GM23248 (cell line): ENCODE measurements at regions not wholly inside any gene's neighbourhood (a gene's known extent, or its start where the extent isn't known, plus 50 kb on each side); places are given as distances from the start of the nearest gene placed in this dataset.

ENCODE experiments used
- DNase-seq: peaks from one replicate; pipeline ENCODE4 v3.0.0-alpha.2; 2015
- H2AFZ ChIP-seq: fragments of 200-600 bp; sonication (generic); 2 replicates; pipeline ENCODE4 v1.6.1; 2016; ENCODE audit warnings: antibody characterized with exemption
- H3F3A ChIP-seq: fragments of 200-600 bp; sonication (generic); 2 replicates; pipeline ENCODE4 v1.6.1; 2016; ENCODE audit warnings: mild to moderate bottlenecking, antibody characterized with exemption, mixed run types; ENCODE audit not compliant: insufficient read depth
- H3K27ac ChIP-seq: fragments of 200-600 bp; sonication (generic); 2 replicates; pipeline ENCODE4 v1.5.1; 2016; ENCODE audit warnings: mild to moderate bottlenecking
- H3K27me3 ChIP-seq: fragments of 200-600 bp; sonication (generic); replicated peaks from 2 replicates; pipeline ENCODE4 v1.6.1; 2016; ENCODE audit warnings: mild to moderate bottlenecking; ENCODE audit not compliant: insufficient read depth
- H3K36me3 ChIP-seq: fragments of 200-600 bp; sonication (generic); 2 replicates; pipeline ENCODE4 v1.6.1; 2016; ENCODE audit warnings: low read depth, mild to moderate bottlenecking
- H3K4me1 ChIP-seq: fragments of 200-600 bp; sonication (generic); 2 replicates; pipeline ENCODE4 v1.6.1; 2016; ENCODE audit warnings: mild to moderate bottlenecking; ENCODE audit not compliant: insufficient read depth
- H3K4me2 ChIP-seq: fragments of 200-600 bp; sonication (generic); one replicate; pipeline ENCODE4 v1.6.1; 2016; ENCODE audit warnings: mild to moderate bottlenecking; ENCODE audit not compliant: unreplicated experiment
- H3K4me3 ChIP-seq: fragments of 200-600 bp; sonication (generic); 2 replicates; pipeline ENCODE4 v1.5.1; 2016; ENCODE audit warnings: mild to moderate bottlenecking
- H3K79me2 ChIP-seq: fragments of 200-600 bp; sonication (generic); 2 replicates; pipeline ENCODE4 v1.6.1; 2016; ENCODE audit warnings: mild to moderate bottlenecking; ENCODE audit not compliant: insufficient read depth
- H3K9ac ChIP-seq: fragments of 200-600 bp; sonication (generic); 2 replicates; pipeline ENCODE4 v1.6.1; 2016; ENCODE audit warnings: mild to moderate bottlenecking
- H3K9me2 ChIP-seq: fragments of 200-600 bp; sonication (generic); 2 replicates; pipeline ENCODE4 v1.6.1; 2016; ENCODE audit warnings: mixed run types, mild to moderate bottlenecking, moderate library complexity; ENCODE audit not compliant: insufficient read depth
- H3K9me3 ChIP-seq: fragments of 200-600 bp; sonication (generic); one replicate; pipeline ENCODE4 v1.6.1; 2017; ENCODE audit warnings: low read depth
- H4K20me1 ChIP-seq: fragments of 200-600 bp; sonication (generic); 2 replicates; pipeline ENCODE4 v1.6.0; 2016; ENCODE audit not compliant: insufficient read depth
- EZH2 ChIP-seq: fragments of 200-600 bp; sonication (generic); IDR thresholded peaks from 2 replicates; pipeline ENCODE4 v1.6.1; 2018; ENCODE audit warnings: antibody characterized with exemption, mild to moderate bottlenecking; ENCODE audit not compliant: insufficient read depth, poor library complexity, severe bottlenecking
- EZH2phosphoT487 ChIP-seq: fragments of 200-600 bp; sonication (generic); IDR thresholded peaks from 2 replicates; pipeline ENCODE4 v1.6.1; 2018; ENCODE audit warnings: antibody characterized with exemption, moderate library complexity, mild to moderate bottlenecking, low read depth; ENCODE audit not compliant: insufficient read depth
- WGBS, 2 experiments: methylation state at CpG; one replicate each; pipeline ENCODE4 v1.1.6; 2015 to 2017; ENCODE audit warnings: low lambda C conversion rate in 2 of 2, low coverage in 1 of 2; ENCODE audit errors: missing lambda C conversion rate in 2 of 2; 5-methylcytosine and 5-hydroxymethylcytosine counted together
- in situ Hi-C: fragments of 300-500 bp; cut with MboI; formaldehyde crosslinking; loops from 2 replicates; pipeline ENCODE4 v1.15.0; 2020

GRCh38 chr13:107452833-107453232, 762.5 kb downstream of the LIG4 start:
- Histone ChIP-seq H3K9me2 (no peaks in the 10 kb centered on the region; the same call in 1 of the 2 replicates), H3F3A (peaks cover 29% of the 10 kb centered on the region), H3K4me3 (no peak overlapping the region), H4K20me1 (no peaks in the 10 kb centered on the region), H3K27ac (no peak overlapping the region), H3K9ac (no peak overlapping the region), H3K36me3 (no peaks in the 10 kb centered on the region), H3K27me3 (no peaks in the 10 kb centered on the region), H2AFZ (no peak overlapping the region), H3K4me2 (no peak overlapping the region), H3K4me1 (peaks cover 27% of the 10 kb centered on the region), H3K9me3 (no peaks in the 10 kb centered on the region), H3K79me2 (peaks cover 50% of the 10 kb centered on the region)
- in situ Hi-C loops = no loop called here
- TF ChIP-seq EZH2phosphoT487 (no peak), EZH2 (no peak)
- WGBS, 2 experiments = 100% methylated on average over 2 of the region's 2 CpGs
- no peak for DNase-seq

- Histone ChIP-seq H3K4me3 (peak overlapping the region; percentile 18), H3K36me3 (no peaks in the 10 kb centered on the region), H3K4me2 (peak overlapping the region; percentile 46), H3K27ac (peak overlapping the region; percentile 87), H3K27me3 (no peaks in the 10 kb centered on the region), H3K4me1 (peaks cover 27% of the 10 kb centered on the region), H3K9ac (peak overlapping the region; percentile 59), H3F3A (peaks cover 29% of the 10 kb centered on the region), H2AFZ (no peak overlapping the region), H4K20me1 (no peaks in the 10 kb centered on the region), H3K79me2 (peaks cover 45% of the 10 kb centered on the region; the same call in 1 of the 2 replicates), H3K9me2 (no peaks in the 10 kb centered on the region; the same call in 1 of the 2 replicates), H3K9me3 (no peaks in the 10 kb centered on the region)
- TF ChIP-seq EZH2 (no peak), EZH2phosphoT487 (0 out of 2 replicates have a peak, but pooled peaks have one; percentile 61)
- peak; percentile 98 for DNase-seq
- in situ Hi-C loops = no loop called here
- WGBS, 2 experiments = 3 to 16% methylated on average over 10 of the region's 10 CpGs
These were observed 764.4 kb downstream of the LIG4 start for GRCh38 chr13:107450931-107451330.

GRCh38 chr13:107450431-107450830, 764.9 kb downstream of the LIG4 start:
- DNase-seq = peak; percentile 35
- H3K27ac ChIP-seq = peak overlapping the region; percentile 87
- no peak for TF ChIP-seq EZH2
- H3K4me2 ChIP-seq = peak overlapping the region; percentile 46
- H3K79me2 ChIP-seq = peaks cover 45% of the 10 kb centered on the region; the same call in 1 of the 2 replicates
- H3K4me1 ChIP-seq = peaks cover 27% of the 10 kb centered on the region
- in situ Hi-C loops = no loop called here
- no peaks in the 10 kb centered on the region for H3K27me3 ChIP-seq
- H3K9ac ChIP-seq = peak overlapping the region; percentile 45
- H3K4me3 ChIP-seq = peak overlapping the region; percentile 18; the same call in 1 of the 2 replicates
- H4K20me1 ChIP-seq = no peaks in the 10 kb centered on the region
- no peaks in the 10 kb centered on the region; the same call in 1 of the 2 replicates for H3K9me2 ChIP-seq
- H3K9me3 ChIP-seq = no peaks in the 10 kb centered on the region
- 61 to 77% methylated on average over 6 of the region's 6 CpGs for WGBS, 2 experiments
- H3K36me3 ChIP-seq = no peaks in the 10 kb centered on the region
- H3F3A ChIP-seq = peaks cover 29% of the 10 kb centered on the region
- H2AFZ ChIP-seq = no peak overlapping the region

GRCh38 chr13:107447591-107447990, 767.7 kb downstream of the LIG4 start:
- Histone ChIP-seq H3K36me3 (no peaks in the 10 kb centered on the region), H3K27ac (no peak overlapping the region), H2AFZ (no peak overlapping the region), H3K9me3 (no peaks in the 10 kb centered on the region), H3F3A (peaks cover 29% of the 10 kb centered on the region), H3K79me2 (peaks cover 43% of the 10 kb centered on the region; the same call in 1 of the 2 replicates), H4K20me1 (no peaks in the 10 kb centered on the region), H3K4me1 (peaks cover 27% of the 10 kb centered on the region), H3K4me3 (no peak overlapping the region), H3K4me2 (no peak overlapping the region), H3K9ac (no peak overlapping the region), H3K27me3 (no peaks in the 10 kb centered on the region), H3K9me2 (no peaks in the 10 kb centered on the region; the same call in 1 of the 2 replicates)
- no peak for DNase-seq
- 42 to 44% methylated on average over 4 of the region's 4 CpGs for WGBS, 2 experiments
- no peak for TF ChIP-seq EZH2phosphoT487
- TF ChIP-seq EZH2 = no peak
- in situ Hi-C loops = no loop called here
